GM18951 (cell line): ENCODE measurements at regions not wholly inside any gene's neighbourhood (a gene's known extent, or its start where the extent isn't known, plus 50 kb on each side); places are given as distances from the start of the nearest gene placed in this dataset.

Experiments
- POLR2A ChIP-seq: IDR thresholded peaks from 4 replicates; pipeline ENCODE4 v1.6.1; 2011; ENCODE audit warnings: mild to moderate bottlenecking; ENCODE audit not compliant: insufficient read length, insufficient read depth; ENCODE audit errors: extremely low read depth
- in situ Hi-C: fragments of 300-500 bp; cut with MboI; formaldehyde crosslinking; loops from one replicate; pipeline ENCODE4 v1.12.0; 2022; ENCODE audit warnings: low sequenced_read_pairs, mixed read lengths, inconsistent platforms; ENCODE audit not compliant: unreplicated experiment

DNA sequence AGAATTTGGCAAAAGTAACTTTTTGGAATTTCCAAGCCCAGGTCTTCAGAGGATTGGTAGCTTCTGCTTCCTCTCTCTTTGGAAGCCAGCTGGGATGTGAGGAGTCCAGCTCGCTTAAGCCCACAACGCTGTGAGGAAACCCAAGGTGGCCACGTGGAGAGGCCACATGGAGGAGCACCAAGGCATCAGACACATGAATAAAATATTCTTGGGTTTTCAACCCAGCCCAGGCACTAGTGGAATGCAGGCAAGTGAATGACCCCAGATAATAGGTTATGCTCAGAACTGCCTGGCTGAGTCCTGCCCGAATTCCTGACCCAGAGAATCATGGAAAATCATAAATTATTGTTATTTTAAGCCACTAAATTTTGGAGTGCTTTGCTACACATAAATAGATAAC is 119.7 kb upstream of the PARP11 start:
- in situ Hi-C loops, result loop anchor here (5.0 kb wide), 1 partner anchor 294 kb away; no protein-coding TSS in a partner anchor
- no peak for TF ChIP-seq POLR2A

DNA sequence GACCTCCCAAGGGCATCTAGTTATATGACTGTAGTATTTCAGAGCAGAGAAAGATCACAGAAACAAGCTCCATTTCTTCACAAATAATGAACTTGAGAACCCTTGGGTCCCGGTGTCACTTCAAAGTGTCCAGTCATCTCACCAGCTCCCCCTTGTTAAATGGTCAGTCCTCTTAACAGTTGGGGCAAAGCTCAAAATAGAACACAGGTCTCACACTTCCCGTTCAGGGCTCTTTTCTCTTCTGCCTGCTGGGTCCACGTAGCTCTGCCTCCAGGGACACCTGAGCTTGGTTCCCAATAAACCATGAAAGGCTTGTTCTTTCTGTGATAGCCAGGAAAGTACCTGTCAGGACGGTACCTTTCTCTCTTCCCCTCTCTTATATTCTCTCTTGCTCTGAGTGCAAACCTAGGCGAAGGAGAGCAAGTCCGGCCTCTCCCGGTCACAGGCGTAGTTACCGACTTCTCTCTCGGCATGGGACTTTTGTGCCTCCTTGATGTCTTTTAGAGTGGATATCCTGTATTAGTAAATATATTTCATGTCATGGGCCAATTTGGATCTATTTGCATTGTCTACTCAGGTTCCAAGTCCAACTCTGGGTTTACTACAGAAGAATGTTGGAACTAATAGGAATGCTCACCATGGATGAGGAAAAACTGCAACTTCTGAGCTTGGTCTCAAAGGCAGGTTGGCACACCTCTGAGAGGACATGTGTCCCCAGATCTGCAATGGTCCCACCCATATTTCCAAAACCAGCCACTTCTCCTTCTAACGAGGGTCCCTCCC is 118.8 kb upstream of the PARP11 start:
- in situ Hi-C loops, result loop anchor here (5.0 kb wide), 1 partner anchor 295 kb away; no protein-coding TSS in a partner anchor
- no peak for TF ChIP-seq POLR2A

DNA sequence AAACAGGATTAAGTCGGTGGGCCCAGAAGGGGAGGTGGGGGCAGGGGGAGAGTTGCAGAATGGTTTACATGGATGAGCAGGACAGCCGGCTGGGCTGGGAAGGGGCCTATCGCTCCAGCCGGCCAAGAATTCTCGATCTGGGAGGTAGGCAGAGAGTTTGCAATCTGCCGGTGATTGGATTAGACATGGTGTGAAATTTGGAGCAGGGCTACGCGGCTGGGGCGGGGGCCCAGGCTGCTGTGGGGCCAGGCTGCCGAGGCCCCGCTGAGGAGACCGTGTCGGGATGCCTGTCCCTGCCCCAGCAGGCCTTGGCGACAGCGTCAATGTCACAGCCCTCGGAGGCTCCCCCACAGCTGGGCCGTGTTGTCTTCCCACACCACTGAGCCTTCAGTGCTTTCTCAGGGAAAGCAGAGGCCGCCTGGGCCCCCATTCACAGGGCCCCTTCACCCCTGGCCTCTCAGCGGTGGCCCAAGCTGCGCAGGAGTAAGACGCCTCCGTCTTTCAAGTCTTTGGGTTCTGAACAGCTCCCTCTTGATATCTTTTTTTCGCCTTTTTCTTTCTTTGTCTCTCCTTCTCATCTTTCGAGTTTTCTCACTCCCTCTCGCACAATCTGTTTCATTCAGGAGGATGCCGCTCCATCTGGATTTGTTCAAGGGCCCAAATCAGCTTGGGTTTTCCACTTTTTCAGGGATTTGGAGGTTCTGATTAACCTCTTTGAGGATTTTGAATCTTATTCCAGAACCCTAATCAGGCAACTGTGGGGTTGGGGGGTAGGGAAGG is 117.5 kb upstream of the PARP11 start:
- TF ChIP-seq POLR2A, result no peak
- in situ Hi-C loops, result loop anchor here (5.0 kb wide), 1 partner anchor 297 kb away; no protein-coding TSS in a partner anchor

DNA sequence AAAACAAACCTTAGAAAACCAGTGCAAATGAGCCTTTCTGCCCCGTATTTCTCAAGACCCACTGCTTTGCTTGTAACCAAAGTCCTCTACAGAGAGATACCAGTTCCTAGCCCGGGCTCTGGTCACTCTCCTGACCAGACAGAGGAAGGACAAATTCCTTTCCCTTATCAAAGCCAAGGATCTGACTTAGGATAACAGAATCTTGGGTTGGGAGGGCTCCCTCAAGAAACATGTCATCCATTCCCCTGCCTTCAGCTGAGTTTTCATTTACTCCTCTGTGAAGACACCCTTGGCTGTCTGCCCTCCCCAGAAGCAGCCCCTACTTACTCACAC is 116.0 kb upstream of the PARP11 start:
- in situ Hi-C loops, result no loop called here
- TF ChIP-seq POLR2A, result no peak

DNA sequence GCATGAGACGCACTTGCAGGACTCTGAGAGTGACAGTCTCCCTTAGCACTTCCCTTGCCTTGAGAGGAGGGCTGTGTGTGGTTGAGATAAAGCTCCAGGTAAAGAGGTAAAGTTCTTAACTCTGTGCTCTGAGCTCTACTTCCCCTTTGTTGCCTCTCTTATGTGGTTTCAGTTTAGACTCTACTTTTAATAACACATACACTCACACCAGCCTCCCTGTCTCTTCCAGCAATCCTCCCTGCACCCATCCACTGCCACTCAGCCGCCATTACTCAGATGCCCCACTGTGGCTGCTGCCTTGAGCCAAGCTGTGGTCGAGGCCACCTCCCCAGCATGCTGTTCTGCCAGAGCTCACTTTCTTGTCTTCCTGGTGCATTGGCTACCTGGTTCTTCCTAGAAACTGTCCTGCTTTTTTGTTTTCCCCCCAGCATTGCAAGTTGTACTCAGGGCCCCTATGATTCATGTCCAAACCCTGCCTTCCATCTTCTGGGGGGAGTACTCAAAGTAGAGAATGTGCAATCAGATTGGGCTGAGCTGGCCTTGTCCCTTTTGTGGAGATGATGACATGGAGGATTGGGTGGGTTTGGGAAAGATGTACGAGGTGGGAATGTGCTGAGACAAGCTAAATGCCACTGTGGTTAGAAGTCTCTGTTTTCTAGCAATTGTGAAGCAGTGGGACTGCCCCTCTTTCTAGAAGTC is 115.5 kb upstream of the PARP11 start:
- in situ Hi-C loops, result no loop called here
- no peak for TF ChIP-seq POLR2A

DNA sequence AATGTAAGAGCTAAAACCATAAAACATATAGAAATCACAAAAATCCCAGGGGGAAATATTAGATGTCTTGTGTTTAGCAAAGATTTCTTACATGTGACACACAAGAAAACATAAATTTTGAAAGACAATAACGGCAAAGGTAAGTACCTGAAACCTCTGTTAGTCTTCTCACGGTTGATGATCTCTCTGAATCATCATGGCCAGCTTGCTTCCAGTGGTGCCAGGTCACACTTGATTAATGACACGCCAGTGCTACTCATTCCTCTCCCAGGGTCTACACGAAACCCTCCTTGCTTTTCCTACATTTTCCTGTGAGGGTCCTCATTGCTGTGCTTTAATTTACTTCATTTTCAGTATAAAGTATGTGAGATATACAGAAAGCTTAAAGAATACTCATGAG is 114.4 kb upstream of the PARP11 start:
- in situ Hi-C loops, result no loop called here
- TF ChIP-seq POLR2A, result no peak

DNA sequence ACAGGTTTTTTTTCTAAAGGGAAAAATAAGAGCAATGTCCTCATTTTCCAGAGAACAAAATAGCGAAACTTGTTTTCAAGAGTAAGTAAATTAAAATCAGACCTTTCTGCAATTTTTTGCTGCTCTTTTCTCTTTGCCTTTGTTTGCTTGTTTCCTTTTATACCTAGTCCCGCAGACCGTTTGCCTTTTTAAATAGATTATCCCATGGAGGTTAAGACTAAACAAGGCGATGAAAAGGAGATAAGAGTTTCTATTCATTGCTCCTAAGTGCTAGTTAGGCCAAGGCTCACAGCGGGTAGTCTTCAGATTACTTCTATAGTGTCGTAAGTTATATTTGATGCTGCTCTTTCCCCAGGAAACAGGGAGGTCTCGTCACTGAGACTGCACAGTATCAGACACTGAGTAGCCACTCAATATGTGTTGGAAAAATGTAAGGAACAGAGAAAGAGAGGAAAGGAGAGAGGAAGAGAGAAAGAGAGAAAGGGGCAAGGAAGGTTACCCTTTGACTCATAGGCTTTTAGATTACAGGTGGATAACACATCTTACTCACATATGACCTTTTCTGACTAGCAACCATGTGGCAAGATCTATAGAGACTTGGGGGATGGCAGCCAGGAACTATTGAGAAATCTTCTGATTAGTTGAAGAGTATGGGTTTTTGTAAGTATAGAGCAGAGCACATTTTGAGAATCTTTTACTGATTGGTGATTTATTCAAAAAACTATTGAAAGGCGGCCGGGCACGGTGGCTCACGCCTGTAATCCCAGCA is 107.5 kb upstream of the PARP11 start:
- in situ Hi-C loops, result no loop called here
- TF ChIP-seq POLR2A, result no peak

DNA sequence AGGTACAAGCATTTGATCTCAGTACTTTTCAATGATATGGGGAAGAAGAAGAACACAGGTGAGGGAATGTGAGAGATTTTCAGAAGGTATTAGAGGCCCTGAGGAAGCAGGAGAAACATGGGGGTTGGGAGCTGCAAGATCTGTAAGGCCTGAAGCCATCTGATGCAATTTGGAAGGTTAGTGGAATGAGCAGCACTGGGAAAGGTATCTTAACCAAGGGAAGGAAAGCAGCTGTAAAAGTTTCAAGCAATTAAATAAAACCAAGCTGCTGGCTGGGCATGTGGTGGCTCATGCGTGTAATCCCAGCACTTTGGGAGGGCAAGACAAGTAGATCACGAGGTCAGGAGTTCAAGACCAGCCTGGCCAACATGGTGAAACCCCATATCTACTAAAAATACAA is 104.4 kb upstream of the PARP11 start:
- no peak for TF ChIP-seq POLR2A
- in situ Hi-C loops, result no loop called here

DNA sequence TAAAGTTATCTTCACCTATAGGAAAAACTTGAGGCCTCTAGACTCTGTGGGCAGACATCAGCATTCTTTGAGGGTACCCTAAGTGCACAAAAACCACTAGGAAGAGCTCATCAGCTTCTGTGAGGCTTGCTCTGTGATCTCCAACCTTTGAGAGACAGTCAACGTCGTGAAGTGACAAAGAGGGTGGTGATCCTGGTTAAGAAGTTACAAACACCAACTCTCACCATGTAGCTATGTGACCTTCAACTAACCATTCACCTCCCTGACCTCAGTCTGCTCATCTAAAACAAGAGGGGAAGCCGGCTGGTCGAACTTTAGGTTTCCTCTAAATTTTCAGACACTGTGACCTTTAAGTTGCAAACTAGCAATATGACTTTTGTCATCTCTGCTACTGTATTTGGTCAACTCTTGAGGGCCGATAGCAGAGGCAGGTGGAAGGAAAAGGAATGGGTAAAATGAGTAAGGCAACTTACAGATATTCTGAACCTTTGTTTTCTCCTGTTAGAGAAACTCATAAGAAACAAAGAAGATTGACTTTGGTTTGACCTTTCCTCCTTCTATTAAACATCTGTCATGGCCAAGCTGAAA is 103.2 kb upstream of the PARP11 start:
- in situ Hi-C loops, result no loop called here
- no peak for TF ChIP-seq POLR2A

DNA sequence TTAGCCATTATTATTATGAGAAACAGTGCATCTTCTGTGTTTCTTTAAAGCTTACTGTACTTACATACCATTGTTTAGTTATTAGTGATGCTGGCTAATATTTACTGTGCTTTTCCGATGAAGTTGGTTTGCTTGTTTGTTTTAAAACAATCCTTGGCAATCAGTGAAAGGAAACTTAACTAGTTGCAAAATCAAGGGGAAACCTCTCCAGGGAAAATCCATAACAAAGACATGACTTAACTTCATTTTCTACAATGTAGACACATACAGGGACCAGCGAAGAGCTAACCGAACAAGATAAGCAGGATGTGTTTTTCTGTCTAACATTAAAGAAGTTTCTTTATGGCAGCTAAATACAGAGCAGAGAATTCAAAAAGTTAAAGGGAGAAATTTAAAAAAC is 102.5 kb upstream of the PARP11 start:
- TF ChIP-seq POLR2A, result no peak
- in situ Hi-C loops, result no loop called here

DNA sequence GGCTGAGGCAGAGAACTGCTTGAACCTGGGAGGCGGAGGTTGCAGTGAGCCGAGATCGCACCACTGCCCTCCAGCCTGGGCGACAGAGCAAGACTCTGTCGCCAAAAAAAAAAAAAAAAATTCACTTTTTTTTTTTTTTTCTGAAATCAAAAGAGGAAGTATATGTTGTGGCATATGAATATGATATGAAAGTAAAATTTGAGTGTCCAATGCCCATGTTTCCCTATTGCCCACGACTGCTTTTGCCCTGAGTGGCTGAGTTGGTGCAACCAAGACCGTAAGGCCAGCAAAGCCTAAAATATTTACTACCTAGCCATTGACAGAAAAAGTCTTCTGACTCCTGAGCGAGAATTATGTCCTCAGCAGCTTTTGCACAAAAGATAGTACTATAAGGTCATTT is 101.7 kb upstream of the PARP11 start:
- no peak for TF ChIP-seq POLR2A
- in situ Hi-C loops, result no loop called here

DNA sequence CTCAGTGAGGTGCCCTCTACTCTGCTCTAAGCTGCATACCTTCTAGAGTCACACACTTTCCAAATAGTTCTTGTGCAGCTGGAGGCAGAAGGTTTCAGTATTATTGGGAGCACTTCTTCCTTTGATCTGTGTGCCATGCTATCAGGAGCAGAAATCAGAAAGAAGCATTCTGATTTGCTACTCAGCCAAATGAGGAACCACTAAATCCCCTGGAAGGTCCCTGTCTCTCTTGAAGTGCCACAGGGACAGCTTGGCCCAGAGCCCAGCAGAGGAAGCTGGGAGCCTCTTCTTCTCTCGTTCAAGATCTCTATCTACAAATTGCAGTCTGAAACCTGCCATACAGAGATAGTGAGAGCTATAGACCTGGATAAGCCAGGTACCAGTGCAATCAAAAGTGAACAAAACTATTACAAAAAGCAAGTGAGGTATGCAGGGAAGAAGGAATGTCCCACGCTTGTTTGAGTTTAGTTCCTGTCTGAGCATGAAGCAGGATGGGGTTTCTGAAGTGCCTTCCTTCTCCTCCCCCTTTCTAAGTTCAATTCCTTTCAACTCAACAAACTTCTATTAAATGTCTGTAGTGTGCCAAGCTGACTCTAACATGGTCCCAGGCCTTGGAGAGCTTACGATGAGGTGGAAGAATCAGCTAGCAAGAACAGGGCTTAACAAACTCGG is 100.9 kb upstream of the PARP11 start:
- TF ChIP-seq POLR2A, result no peak
- in situ Hi-C loops, result no loop called here

DNA sequence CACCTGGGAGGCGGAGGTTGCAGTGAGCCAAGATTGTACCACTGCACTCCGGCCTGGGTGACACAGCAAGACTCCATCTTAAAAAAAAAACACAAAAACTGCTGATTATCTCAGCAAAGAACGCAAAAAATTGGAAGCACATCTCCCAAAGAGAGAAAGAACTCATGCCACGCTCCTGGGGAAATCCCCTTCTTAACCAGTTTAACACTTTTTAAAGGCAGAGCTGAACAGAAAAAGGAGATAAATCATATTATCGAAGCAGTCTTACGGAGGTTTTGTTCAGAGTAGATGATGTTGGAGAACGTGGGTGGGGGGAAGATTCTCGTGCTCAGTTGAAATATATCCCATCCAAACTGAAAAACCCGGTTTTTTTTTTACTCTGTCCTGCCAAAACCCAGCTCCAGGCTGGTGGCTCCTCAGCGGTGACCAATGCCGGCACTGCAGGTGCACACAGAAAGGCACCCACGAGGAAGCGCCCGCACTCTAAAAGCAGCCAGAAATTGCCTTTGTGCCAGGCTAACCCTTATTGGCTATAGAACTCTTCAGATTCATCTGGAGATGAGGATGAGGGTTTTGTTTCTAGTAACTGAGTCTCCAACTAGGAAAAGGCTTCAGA is 100.2 kb upstream of the PARP11 start:
- TF ChIP-seq POLR2A, result no peak
- in situ Hi-C loops, result no loop called here
